ENCODE measurements at regions not wholly inside any gene's neighbourhood (a gene's known extent, or its start where the extent isn't known, plus 50 kb on each side); places are given as distances from the start of the nearest gene placed in this dataset.

DNA sequence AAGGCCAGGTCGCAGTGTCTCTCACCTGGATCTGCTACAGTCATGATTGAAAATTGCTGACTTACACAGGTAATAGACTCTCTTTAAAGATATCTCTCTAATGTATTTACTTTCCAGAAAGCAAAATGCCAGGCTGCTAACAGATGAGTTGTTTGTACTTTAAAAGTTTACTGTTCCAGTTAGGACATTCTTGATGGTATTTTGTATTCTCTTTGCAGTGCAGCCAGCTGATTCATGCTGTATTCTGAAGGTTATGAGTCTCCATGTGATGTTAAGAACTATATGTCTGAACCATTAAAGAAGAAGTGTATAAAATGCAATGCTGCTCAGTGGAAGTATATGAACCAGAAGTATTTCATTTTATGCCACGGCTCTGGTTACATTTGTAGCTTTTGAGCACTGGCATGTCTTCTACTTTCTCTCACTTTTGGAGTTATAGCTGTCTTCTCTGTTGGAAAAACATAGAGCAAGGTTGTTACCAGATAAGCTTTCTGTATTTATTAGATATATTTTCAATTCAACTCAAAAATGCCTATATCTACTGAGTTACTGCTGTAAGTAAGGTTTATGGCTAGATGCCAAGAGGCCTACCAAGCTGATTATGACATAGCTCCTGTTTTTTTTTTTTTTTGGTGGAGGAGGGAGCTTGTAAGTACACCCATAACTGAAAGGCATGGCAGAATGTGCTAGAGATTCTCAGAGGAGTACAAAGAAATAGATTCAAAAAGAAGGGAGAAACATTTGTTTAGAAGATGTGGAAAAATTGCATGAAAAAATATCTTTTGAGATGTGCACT lies 130.5 kb upstream of the MAN1A1 start:
- TF ChIP-seq ETV6 (CRISPR knock-in tag; IDR thresholded peaks at IDR 0.05) = no peak
- TF ChIP-seq, protein P1, sequence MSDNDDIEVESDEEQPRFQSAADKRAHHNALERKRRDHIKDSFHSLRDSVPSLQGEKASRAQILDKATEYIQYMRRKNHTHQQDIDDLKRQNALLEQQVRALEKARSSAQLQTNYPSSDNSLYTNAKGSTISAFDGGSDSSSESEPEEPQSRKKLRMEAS (CRISPR knock-in tag; IDR thresholded peaks at IDR 0.05) = no peak
- TF ChIP-seq, protein P2, sequence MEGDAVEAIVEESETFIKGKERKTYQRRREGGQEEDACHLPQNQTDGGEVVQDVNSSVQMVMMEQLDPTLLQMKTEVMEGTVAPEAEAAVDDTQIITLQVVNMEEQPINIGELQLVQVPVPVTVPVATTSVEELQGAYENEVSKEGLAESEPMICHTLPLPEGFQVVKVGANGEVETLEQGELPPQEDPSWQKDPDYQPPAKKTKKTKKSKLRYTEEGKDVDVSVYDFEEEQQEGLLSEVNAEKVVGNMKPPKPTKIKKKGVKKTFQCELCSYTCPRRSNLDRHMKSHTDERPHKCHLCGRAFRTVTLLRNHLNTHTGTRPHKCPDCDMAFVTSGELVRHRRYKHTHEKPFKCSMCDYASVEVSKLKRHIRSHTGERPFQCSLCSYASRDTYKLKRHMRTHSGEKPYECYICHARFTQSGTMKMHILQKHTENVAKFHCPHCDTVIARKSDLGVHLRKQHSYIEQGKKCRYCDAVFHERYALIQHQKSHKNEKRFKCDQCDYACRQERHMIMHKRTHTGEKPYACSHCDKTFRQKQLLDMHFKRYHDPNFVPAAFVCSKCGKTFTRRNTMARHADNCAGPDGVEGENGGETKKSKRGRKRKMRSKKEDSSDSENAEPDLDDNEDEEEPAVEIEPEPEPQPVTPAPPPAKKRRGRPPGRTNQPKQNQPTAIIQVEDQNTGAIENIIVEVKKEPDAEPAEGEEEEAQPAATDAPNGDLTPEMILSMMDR (IDR thresholded peaks at IDR 0.05) = no peak
- TF ChIP-seq ZBTB21 (CRISPR knock-in tag; IDR thresholded peaks at IDR 0.05; ENCODE audit: borderline replicate concordance) = no peak
